Thyroid gland (tissue), 4 donors: ENCODE measurements at regions not wholly inside any gene's neighbourhood (a gene's known extent, or its start where the extent isn't known, plus 50 kb on each side); places are given as distances from the start of the nearest gene placed in this dataset.

ENCODE experiments used
- CTCF ChIP-seq, 6 experiments: fragments of 200-600 bp in 3 of 6; fragments of 450-650 bp in 3 of 6; sonication (generic) in 3 of 6; IDR thresholded peaks; one replicate each; pipeline ENCODE4 v1.5.1; 2016 to 2019; ENCODE audit warnings: antibody characterized with exemption in 6 of 6, mild to moderate bottlenecking in 2 of 6, inconsistent platforms in 1 of 6, moderate library complexity in 1 of 6
- POLR2A ChIP-seq, 2 donors: fragments of 450-650 bp; IDR thresholded peaks; one replicate each; pipeline ENCODE4 v1.6.1; 2017; ENCODE audit warnings: antibody characterized with exemption in 2 of 2, mild to moderate bottlenecking in 2 of 2, moderate library complexity in 1 of 2

- no peak for TF ChIP-seq CTCF (IDR thresholded peaks at IDR 0.05)
- no peak for TF ChIP-seq POLR2A (IDR thresholded peaks at IDR 0.05)
Measured at GRCh38 chr6:156538875-156539660, 238.1 kb upstream of the ARID1B start.
